Esophagus muscularis mucosa (tissue), 4 donors: ENCODE measurements at regions not wholly inside any gene's neighbourhood (a gene's known extent, or its start where the extent isn't known, plus 50 kb on each side); places are given as distances from the start of the nearest gene placed in this dataset.

Experiments
- DNase-seq: peaks from one replicate; pipeline ENCODE4 v3.0.0-alpha.2; 2017; ENCODE audit errors: extremely low spot score
- H3K27ac ChIP-seq, 4 donors: fragments of 200-600 bp; sonication (generic); replicated peaks in 1 of 4; 1 replicate in 3 of 4; 2 replicates in 1 of 4; pipeline ENCODE4 v1.5.1; 2016 to 2019; ENCODE audit warnings: mild to moderate bottlenecking in 1 of 4
- H3K27me3 ChIP-seq, 4 donors: fragments of 200-600 bp; sonication (generic); one replicate each; pipeline versions ENCODE4 v1.5.1 to v1.6.0; 2016 to 2019
- H3K36me3 ChIP-seq, 4 donors: fragments of 200-600 bp; sonication (generic); one replicate each; pipeline ENCODE4 v1.5.1; 2016 to 2019
- H3K4me1 ChIP-seq, 4 donors: fragments of 200-600 bp; sonication (generic); one replicate each; pipeline ENCODE4 v1.5.1; 2016 to 2019
- H3K4me3 ChIP-seq, 4 donors: fragments of 200-600 bp; sonication (generic); 1 replicate in 2 of 4; 2 replicates in 2 of 4; pipeline ENCODE4 v1.5.1; 2016 to 2019; ENCODE audit warnings: mild to moderate bottlenecking in 4 of 4, moderate library complexity in 1 of 4
- H3K9me3 ChIP-seq, 4 donors: fragments of 200-600 bp; sonication (generic); 1 replicate in 3 of 4; 2 replicates in 1 of 4; pipeline ENCODE4 v1.5.1; 2016 to 2019
- CTCF ChIP-seq, 3 experiments: fragments of 200-600 bp in 2 of 3; fragments of 450-650 bp in 1 of 3; sonication (generic) in 2 of 3; IDR thresholded peaks; one replicate each; pipeline ENCODE4 v1.5.1; 2017 to 2019; ENCODE audit warnings: antibody characterized with exemption in 3 of 3, mild to moderate bottlenecking in 2 of 3, moderate library complexity in 1 of 3
- EP300 ChIP-seq: sonication (generic); formaldehyde crosslinking; IDR thresholded peaks from one replicate; pipeline ENCODE4 v1.6.1; 2017; ENCODE audit warnings: antibody characterized with exemption
- POLR2A ChIP-seq: fragments of 450-650 bp; IDR thresholded peaks from one replicate; pipeline ENCODE4 v1.6.1; 2017; ENCODE audit warnings: antibody characterized with exemption, moderate library complexity, mild to moderate bottlenecking, low read depth
- POLR2AphosphoS5 ChIP-seq, 2 donors: sonication (generic); formaldehyde crosslinking; IDR thresholded peaks; one replicate each; pipeline ENCODE4 v1.6.1; 2017; ENCODE audit warnings: antibody characterized with exemption in 2 of 2
- WGBS: methylation state at CpG from one replicate; pipeline ENCODE4 v1.1.5; 2018; 5-methylcytosine and 5-hydroxymethylcytosine counted together
- intact Hi-C: fragments of 100-400 bp; cut with DNase I; formaldehyde crosslinking; loops from one replicate; pipeline ENCODE4 v1.15.1; 2023

- TF ChIP-seq EP300 (no peak), POLR2A (no peak), POLR2AphosphoS5 (IDR thresholded peaks at IDR 0.05) (no peak), CTCF (IDR thresholded peaks at IDR 0.05) (no peak)
- WGBS, result 87% methylated on average over 33 of the region's 34 CpGs
- Histone ChIP-seq H3K27ac (no peak overlapping the region), H3K4me3 (no peak overlapping the region), H3K27me3 (no peaks in the 10 kb centered on the region), H3K36me3 (no peaks in the 10 kb centered on the region), H3K4me1 (peaks cover 0 to 6% (median 0%) of the 10 kb centered on the region in 4 donors), H3K9me3 (no peaks in the 10 kb centered on the region)
- DNase-seq, result no peak
- intact Hi-C loops, result no loop called here
Measured at GRCh38 chr7:155881471-155882350, 69.4 kb upstream of the SHH start.

GRCh38 chr7:155880721-155881120 is 68.5 kb upstream of the SHH start:
- TF ChIP-seq EP300, result no peak
- TF ChIP-seq CTCF (IDR thresholded peaks at IDR 0.05), result no peak
- TF ChIP-seq POLR2A, result no peak
- TF ChIP-seq POLR2AphosphoS5 (IDR thresholded peaks at IDR 0.05), result no peak
- H3K4me3 ChIP-seq, result no peak overlapping the region
- H3K4me1 ChIP-seq, result peaks cover 0 to 5% (median 0%) of the 10 kb centered on the region in 4 donors
- no peaks in the 10 kb centered on the region for H3K27me3 ChIP-seq
- H3K36me3 ChIP-seq, result no peaks in the 10 kb centered on the region
- 79% methylated on average over 5 of the region's 7 CpGs for WGBS
- H3K9me3 ChIP-seq, result no peaks in the 10 kb centered on the region
- intact Hi-C loops, result no loop called here
- no peak for DNase-seq
- H3K27ac ChIP-seq, result no peak overlapping the region

- DNase-seq, result no peak
- Histone ChIP-seq H3K4me3 (no peak overlapping the region), H3K27me3 (no peaks in the 10 kb centered on the region), H3K4me1 (no peaks in the 10 kb centered on the region), H3K9me3 (no peaks in the 10 kb centered on the region), H3K36me3 (no peaks in the 10 kb centered on the region), H3K27ac (no peak overlapping the region)
- WGBS, result 73% methylated on average over 5 of the region's 5 CpGs
- no peak for TF ChIP-seq POLR2A
- no peak for TF ChIP-seq POLR2AphosphoS5 (IDR thresholded peaks at IDR 0.05)
- TF ChIP-seq EP300, result no peak
- no peak for TF ChIP-seq CTCF (IDR thresholded peaks at IDR 0.05)
- intact Hi-C loops, result no loop called here
Measured at GRCh38 chr7:155879592-155879991, 67.3 kb upstream of the SHH start.

GRCh38 chr7:155878674-155879073 is 66.4 kb upstream of the SHH start:
- Histone ChIP-seq H3K4me1 (no peaks in the 10 kb centered on the region), H3K27ac (no peak overlapping the region), H3K36me3 (no peaks in the 10 kb centered on the region), H3K9me3 (no peaks in the 10 kb centered on the region), H3K4me3 (no peak overlapping the region), H3K27me3 (no peaks in the 10 kb centered on the region)
- no peak for DNase-seq
- TF ChIP-seq POLR2A (no peak), POLR2AphosphoS5 (IDR thresholded peaks at IDR 0.05) (no peak), EP300 (no peak), CTCF (IDR thresholded peaks at IDR 0.05) (no peak)
- 90% methylated on average over 8 of the region's 8 CpGs for WGBS
- intact Hi-C loops, result no loop called here

GRCh38 chr7:155878250-155878649 is 66.0 kb upstream of the SHH start:
- Histone ChIP-seq H3K27ac (no peak overlapping the region), H3K4me3 (no peak overlapping the region), H3K9me3 (no peaks in the 10 kb centered on the region), H3K36me3 (no peaks in the 10 kb centered on the region), H3K27me3 (no peaks in the 10 kb centered on the region), H3K4me1 (no peaks in the 10 kb centered on the region)
- intact Hi-C loops, result no loop called here
- TF ChIP-seq POLR2A, result no peak
- no peak for TF ChIP-seq CTCF (IDR thresholded peaks at IDR 0.05)
- no peak for TF ChIP-seq POLR2AphosphoS5 (IDR thresholded peaks at IDR 0.05)
- no peak for TF ChIP-seq EP300
- DNase-seq, result no peak
- 79% methylated on average over 7 of the region's 11 CpGs for WGBS
